Large intestine (tissue), 3 donors: ENCODE measurements at regions not wholly inside any gene's neighbourhood (a gene's known extent, or its start where the extent isn't known, plus 50 kb on each side); places are given as distances from the start of the nearest gene placed in this dataset.

Experiments
- DNase-seq, 2 donors: peaks; one replicate each; pipeline versions ENCODE4 v3.0.0 to v3.0.0-alpha.2; 2013
- H3K27ac ChIP-seq: one replicate; pipeline ENCODE4 v1.5.1; 2013; ENCODE audit warnings: low read length
- H3K27me3 ChIP-seq: 2 replicates; pipeline ENCODE4 v1.6.1; 2013; ENCODE audit warnings: low read length; ENCODE audit not compliant: control insufficient read depth, insufficient read depth
- H3K36me3 ChIP-seq: 2 replicates; pipeline ENCODE4 v1.6.1; 2013; ENCODE audit warnings: low read length; ENCODE audit not compliant: control insufficient read depth, insufficient read depth
- H3K4me1 ChIP-seq: one replicate; pipeline ENCODE4 v1.6.1; 2013; ENCODE audit warnings: low read length; ENCODE audit not compliant: control insufficient read depth, insufficient read depth
- H3K4me3 ChIP-seq: one replicate; pipeline ENCODE4 v1.5.1; 2013; ENCODE audit warnings: low read length
- H3K9me3 ChIP-seq: one replicate; pipeline ENCODE4 v1.6.1; 2013; ENCODE audit warnings: mild to moderate bottlenecking, low read depth, low read length, moderate library complexity; ENCODE audit not compliant: control insufficient read depth
- WGBS: methylation state at CpG from one replicate; pipeline ENCODE4 v1.1.5; 2013; ENCODE audit warnings: low lambda C conversion rate; ENCODE audit not compliant: insufficient coverage; 5-methylcytosine and 5-hydroxymethylcytosine counted together

DNA sequence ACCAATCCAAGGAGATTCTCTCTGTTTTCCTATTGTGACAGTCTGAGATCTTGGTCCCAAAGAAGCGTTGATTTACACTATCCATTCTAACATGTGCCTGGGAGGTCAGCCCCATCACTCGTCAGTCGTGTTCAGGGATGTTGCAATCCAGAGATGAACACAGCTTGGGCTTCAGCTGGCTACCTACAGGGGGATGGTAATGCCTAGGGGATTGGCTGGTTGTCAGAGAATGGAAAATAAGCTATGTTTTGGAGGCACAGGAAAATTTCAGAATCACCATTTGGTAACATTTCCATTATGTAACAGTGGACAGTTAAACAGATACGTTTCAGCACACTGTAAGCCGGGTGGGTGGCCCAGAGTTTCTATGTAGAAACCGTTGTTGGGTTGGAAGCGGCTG, 147.1 kb upstream of the RALGAPA2 start:
- no peak for DNase-seq
- H3K27me3 ChIP-seq: peaks cover 10% of the 10 kb centered on the region
- H3K9me3 ChIP-seq: no peaks in the 10 kb centered on the region
- WGBS: no CpG with 5 or more reads among the region's 7 CpGs
- no peaks in the 10 kb centered on the region for H3K36me3 ChIP-seq
- no peaks in the 10 kb centered on the region for H3K4me1 ChIP-seq
- no peak overlapping the region for H3K27ac ChIP-seq
- no peak overlapping the region for H3K4me3 ChIP-seq

DNA sequence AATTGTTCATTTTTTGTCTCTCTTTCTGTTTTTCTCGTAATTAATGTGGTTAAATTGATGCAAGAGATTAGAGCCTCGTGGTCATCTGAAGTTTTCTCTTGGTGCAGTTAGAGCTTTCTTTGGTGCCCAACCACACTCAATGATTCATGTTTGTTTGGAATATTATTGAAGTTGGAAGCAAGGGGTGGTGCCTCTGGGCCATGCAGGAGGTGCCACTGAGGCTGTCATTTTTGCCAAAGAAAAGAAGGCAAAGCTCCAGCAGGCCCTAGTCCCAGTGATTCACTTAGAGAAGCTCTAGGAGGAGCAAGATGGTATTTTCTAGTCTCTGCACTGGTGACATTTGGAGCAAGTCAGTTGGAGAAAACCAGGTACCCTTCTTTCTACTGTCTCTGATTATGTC, 144.5 kb upstream of the RALGAPA2 start:
- Histone ChIP-seq H3K4me3 (no peak overlapping the region), H3K36me3 (no peaks in the 10 kb centered on the region), H3K4me1 (no peaks in the 10 kb centered on the region), H3K27ac (no peak overlapping the region), H3K9me3 (no peaks in the 10 kb centered on the region), H3K27me3 (peaks cover 10% of the 10 kb centered on the region)
- WGBS: no CpG with 5 or more reads among the region's 2 CpGs
- DNase-seq: no peak

DNA sequence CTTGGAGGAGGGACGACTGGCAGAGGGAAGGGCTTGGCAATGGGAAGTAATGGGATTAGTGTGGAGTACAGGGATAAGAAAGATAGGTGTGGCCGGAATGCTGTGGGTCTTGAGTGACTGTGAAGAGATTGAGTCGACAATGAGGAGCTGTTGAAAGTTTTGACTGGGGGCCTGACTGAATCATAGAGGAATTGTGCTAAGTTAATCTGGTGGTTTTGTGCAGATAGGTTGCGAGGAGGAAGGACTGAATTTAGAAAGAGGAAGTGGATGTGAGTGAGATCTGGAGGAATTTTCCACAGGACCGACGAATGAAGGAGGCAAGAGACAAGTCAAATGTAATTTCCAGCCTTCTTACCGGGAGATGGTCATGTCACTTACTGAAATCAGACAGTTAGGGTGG, 143.9 kb upstream of the RALGAPA2 start:
- Histone ChIP-seq H3K9me3 (no peaks in the 10 kb centered on the region), H3K27ac (no peak overlapping the region), H3K27me3 (peaks cover 10% of the 10 kb centered on the region), H3K4me3 (no peak overlapping the region), H3K36me3 (no peaks in the 10 kb centered on the region), H3K4me1 (no peaks in the 10 kb centered on the region)
- WGBS: 100% methylated on average over 1 of the region's 7 CpGs
- no peak for DNase-seq

DNA sequence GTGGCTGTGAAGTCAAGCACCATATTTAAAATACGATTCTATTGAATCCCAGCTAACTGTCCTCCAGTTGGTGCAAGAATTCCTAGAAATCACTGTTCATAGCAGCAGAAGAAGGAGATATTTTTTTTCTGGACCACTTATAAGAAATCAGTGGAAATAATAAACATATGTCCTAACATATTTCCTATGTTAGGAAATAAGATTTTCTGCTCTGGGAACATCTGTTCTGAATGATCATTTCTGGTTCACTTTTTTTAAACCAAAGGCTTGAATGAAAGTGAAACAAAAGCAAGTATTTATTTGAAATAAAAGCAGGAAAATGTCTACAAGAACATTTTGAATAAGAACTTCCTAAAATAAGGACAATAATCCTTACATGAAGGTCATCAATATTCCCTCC, 138.9 kb upstream of the RALGAPA2 start:
- WGBS: no CpG with 5 or more reads among the region's 1 CpG
- DNase-seq: no peak
- no peak overlapping the region for H3K4me3 ChIP-seq
- H3K4me1 ChIP-seq: no peaks in the 10 kb centered on the region
- no peaks in the 10 kb centered on the region for H3K36me3 ChIP-seq
- H3K9me3 ChIP-seq: no peaks in the 10 kb centered on the region
- H3K27me3 ChIP-seq: peaks cover 2% of the 10 kb centered on the region
- no peak overlapping the region for H3K27ac ChIP-seq

DNA sequence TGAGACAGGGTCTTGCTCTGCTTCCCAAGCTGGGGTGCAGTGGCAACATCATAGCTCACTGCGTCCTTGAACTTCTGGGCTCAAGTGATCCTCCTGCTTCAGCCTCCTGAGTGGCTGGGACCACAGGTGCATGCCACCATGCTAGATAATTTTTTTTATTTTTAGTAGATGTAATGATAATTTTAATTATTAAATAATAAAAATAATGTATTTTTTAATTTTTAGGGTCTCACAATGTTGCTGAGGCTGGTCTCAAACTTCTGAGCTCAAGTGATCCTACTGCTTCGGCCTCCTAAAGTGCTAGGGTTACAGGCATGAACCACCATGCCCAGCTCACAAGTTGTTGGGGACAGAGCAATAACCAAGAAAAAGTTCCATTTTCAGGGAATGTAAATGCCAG, 138.0 kb upstream of the RALGAPA2 start:
- Histone ChIP-seq H3K9me3 (no peaks in the 10 kb centered on the region), H3K4me1 (no peaks in the 10 kb centered on the region), H3K27me3 (peaks cover 4% of the 10 kb centered on the region), H3K4me3 (no peak overlapping the region), H3K27ac (no peak overlapping the region), H3K36me3 (no peaks in the 10 kb centered on the region)
- no peak for DNase-seq
- WGBS: no CpG with 5 or more reads among the region's 2 CpGs

DNA sequence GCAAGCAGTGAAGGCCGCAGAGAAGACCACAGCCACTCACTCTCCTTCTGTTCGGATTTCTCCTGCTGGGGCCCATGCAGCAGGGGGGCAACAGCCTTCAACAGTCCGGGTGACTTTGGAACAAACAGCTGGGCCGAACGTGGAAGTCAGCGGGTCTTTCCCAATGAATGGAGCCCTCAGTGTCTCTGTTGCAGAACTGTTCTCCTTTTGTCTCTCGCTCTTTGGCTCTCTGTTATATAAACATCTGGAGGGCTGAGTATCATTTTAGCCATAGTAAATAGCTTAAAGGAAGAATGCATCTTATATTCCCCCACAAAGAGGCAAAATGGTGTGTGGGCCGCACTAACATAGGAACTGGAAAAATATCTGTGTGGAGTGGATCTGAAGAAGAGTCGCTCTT, 136.7 kb upstream of the RALGAPA2 start:
- no peak for DNase-seq
- no CpG with 5 or more reads among the region's 9 CpGs for WGBS
- H3K9me3 ChIP-seq: no peaks in the 10 kb centered on the region
- no peaks in the 10 kb centered on the region for H3K4me1 ChIP-seq
- no peaks in the 10 kb centered on the region for H3K36me3 ChIP-seq
- H3K27ac ChIP-seq: no peak overlapping the region
- H3K27me3 ChIP-seq: peaks cover 4% of the 10 kb centered on the region
- H3K4me3 ChIP-seq: no peak overlapping the region

DNA sequence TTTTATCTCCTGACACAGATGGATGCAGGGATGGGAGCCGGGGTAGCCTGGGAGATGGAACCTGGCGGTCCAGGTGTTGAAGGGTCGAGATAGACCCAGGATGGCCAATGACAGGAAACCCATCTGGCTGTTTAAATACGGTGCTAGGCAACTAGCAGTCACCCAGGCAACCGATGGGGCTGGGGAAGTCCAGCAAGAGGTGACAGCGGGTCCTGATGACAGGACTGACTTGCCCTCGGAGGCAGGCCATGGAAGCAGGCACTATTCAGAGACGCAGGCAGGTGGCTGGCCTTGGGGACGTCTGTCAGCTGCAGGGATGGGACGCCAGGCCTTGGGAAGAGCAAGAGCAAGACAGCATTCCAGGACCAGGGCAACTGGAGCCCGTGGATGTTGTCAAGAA, 135.4 kb upstream of the RALGAPA2 start:
- 60% methylated on average over 1 of the region's 11 CpGs for WGBS
- Histone ChIP-seq H3K4me3 (no peak overlapping the region), H3K36me3 (no peaks in the 10 kb centered on the region), H3K9me3 (no peaks in the 10 kb centered on the region), H3K27me3 (peaks cover 4% of the 10 kb centered on the region), H3K4me1 (no peaks in the 10 kb centered on the region), H3K27ac (no peak overlapping the region)
- no peak for DNase-seq

DNA sequence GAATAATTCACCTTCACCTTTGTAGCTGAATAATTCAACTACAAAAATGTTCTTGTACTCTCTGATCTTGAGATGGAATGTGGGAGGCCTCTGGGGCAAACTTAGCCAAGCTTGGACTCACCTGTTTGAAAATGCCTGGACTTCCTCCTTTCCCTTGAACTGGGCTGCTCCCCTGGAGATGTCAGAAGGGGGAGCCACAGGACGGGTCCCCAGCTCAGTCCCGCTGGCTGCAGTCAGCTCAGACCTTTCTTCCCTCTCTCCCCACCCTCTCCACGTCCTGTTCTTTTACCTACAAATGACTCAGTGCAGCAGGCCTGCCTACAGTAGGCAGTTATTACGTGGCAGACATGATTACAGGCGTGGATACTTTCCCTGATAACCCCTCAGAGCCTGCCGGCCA, 131.5 kb upstream of the RALGAPA2 start:
- WGBS: no CpG with 5 or more reads among the region's 6 CpGs
- Histone ChIP-seq H3K27ac (no peak overlapping the region), H3K27me3 (peaks cover 9% of the 10 kb centered on the region), H3K4me1 (no peaks in the 10 kb centered on the region), H3K36me3 (no peaks in the 10 kb centered on the region), H3K4me3 (no peak overlapping the region), H3K9me3 (no peaks in the 10 kb centered on the region)
- no peak for DNase-seq

DNA sequence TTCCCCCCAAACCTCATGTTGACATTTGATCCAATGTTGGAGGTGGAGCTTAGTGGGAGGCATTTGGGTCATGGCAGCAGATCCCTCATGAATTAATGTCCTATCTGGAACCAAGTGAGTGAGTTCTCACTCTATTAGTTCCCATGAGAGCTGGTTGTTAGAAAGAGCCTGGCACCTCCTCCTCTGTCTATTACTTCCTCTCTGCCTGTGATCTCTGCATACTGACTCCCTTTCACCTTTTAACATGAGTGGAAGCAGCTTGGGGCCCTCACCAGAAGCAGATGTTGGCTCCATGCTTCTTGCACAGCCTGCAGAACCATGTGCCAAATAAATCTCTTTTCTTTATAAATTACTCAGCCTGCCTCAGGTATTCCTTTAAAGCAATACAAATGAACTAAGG, 127.3 kb upstream of the RALGAPA2 start:
- Histone ChIP-seq H3K27me3 (peaks cover 25% of the 10 kb centered on the region), H3K27ac (no peak overlapping the region), H3K4me3 (no peak overlapping the region), H3K4me1 (peaks cover 3% of the 10 kb centered on the region), H3K9me3 (no peaks in the 10 kb centered on the region), H3K36me3 (no peaks in the 10 kb centered on the region)
- DNase-seq: no peak

DNA sequence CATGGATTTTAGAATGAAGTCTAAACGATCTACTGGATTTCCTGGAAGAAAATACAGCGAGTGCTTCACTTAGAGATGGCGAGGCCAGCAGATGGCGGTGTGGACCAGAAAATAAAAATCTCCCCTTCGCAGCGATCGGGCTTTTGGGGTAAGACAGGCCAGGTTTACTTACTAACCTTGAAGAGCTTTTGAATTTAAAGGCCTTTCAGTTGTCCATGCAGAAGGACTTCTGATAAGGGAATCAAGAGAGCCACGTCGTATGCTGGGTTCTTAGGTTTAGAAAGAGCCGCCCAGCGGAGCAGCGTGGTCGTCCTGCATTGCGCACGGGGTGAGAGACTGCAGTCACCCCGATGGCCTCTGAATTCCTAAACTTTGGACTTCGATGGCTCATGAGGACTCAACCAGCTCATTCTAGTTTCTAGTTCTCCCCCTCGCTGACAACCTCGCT, 125.2 kb upstream of the RALGAPA2 start:
- H3K36me3 ChIP-seq: no peaks in the 10 kb centered on the region
- peaks cover 3% of the 10 kb centered on the region for H3K4me1 ChIP-seq
- peak in 1 of 2 donors; percentile 44 for DNase-seq
- no peak overlapping the region for H3K27ac ChIP-seq
- no CpG with 5 or more reads among the region's 19 CpGs for WGBS
- peaks cover 40% of the 10 kb centered on the region for H3K27me3 ChIP-seq
- H3K4me3 ChIP-seq: no peak overlapping the region
- H3K9me3 ChIP-seq: no peaks in the 10 kb centered on the region

DNA sequence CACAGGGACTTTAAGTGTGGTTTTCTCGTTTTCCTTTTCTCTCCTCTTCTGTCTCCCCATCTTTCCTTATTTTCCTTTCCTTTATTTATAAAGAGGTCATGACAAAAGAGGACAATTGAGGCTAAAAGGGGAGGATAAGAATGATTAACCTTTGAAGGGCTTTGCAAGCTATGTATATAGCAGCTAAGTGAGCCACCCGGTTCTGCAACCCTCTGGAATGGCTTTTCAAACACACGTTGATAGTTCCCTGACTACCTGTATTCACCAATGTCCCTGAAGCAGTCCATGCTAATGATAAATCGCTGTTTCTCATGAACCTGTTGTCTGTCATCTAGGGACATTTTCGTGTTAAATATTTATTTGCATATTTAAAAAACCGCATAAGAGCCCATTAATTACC, 124.4 kb upstream of the RALGAPA2 start:
- H3K4me3 ChIP-seq: no peak overlapping the region
- no peak overlapping the region for H3K27ac ChIP-seq
- DNase-seq: no peak
- H3K27me3 ChIP-seq: peaks cover 41% of the 10 kb centered on the region
- WGBS: 56% methylated on average over 1 of the region's 6 CpGs
- no peaks in the 10 kb centered on the region for H3K36me3 ChIP-seq
- H3K4me1 ChIP-seq: peaks cover 3% of the 10 kb centered on the region
- H3K9me3 ChIP-seq: no peaks in the 10 kb centered on the region
